ENCODE measurements at regions not wholly inside any gene's neighbourhood (a gene's known extent, or its start where the extent isn't known, plus 50 kb on each side); places are given as distances from the start of the nearest gene placed in this dataset.
"Not testable (repeated sequence)": the region's sequence is repeated elsewhere in the genome, so short reads cannot be mapped to it uniquely, and the experiment has no call there.

GRCh38 chr4:160709026-160709425 lies 1454.8 kb downstream of the FSTL5 start:
- no peak for TF ChIP-seq CTCF (IDR thresholded peaks at IDR 0.05; ENCODE audit: low read depth, low read length, missing control alignments)

GRCh38 chr4:160709546-160709945 lies 1454.3 kb downstream of the FSTL5 start:
- H3K4me3 ChIP-seq (ENCODE audit: low read depth, low read length): no peak overlapping the region
- in situ Hi-C loops (cut with HindIII; ENCODE audit: low sequenced_read_pairs): no loop called here
- DNase-seq (ENCODE audit: low read depth): no peak
- no peak for TF ChIP-seq CTCF (IDR thresholded peaks at IDR 0.05; ENCODE audit: low read depth, low read length, missing control alignments)

More at GRCh38 chr4:160709026-160709425, 1454.8 kb downstream of the FSTL5 start:
- in situ Hi-C loops (cut with HindIII; ENCODE audit: low sequenced_read_pairs): no loop called here
- no peak for DNase-seq (ENCODE audit: low read depth)
- H3K4me3 ChIP-seq (ENCODE audit: low read depth, low read length): no peak overlapping the region

GRCh38 chr4:160716551-160716950 lies 1447.2 kb downstream of the FSTL5 start:
- no peak for TF ChIP-seq CTCF (IDR thresholded peaks at IDR 0.05; ENCODE audit: low read depth, low read length, missing control alignments)
- H3K4me3 ChIP-seq (ENCODE audit: low read depth, low read length): no peak overlapping the region
- in situ Hi-C loops (cut with HindIII; ENCODE audit: low sequenced_read_pairs): no loop called here
- DNase-seq (ENCODE audit: low read depth): no peak

GRCh38 chr4:160717848-160718247 lies 1446.0 kb downstream of the FSTL5 start:
- TF ChIP-seq CTCF (IDR thresholded peaks at IDR 0.05; ENCODE audit: low read depth, low read length, missing control alignments): no peak
- no peak for DNase-seq (ENCODE audit: low read depth)
- in situ Hi-C loops (cut with HindIII; ENCODE audit: low sequenced_read_pairs): no loop called here

GRCh38 chr4:160724063-160724462 lies 1439.7 kb downstream of the FSTL5 start:
- in situ Hi-C loops (cut with HindIII; ENCODE audit: low sequenced_read_pairs): no loop called here
- no peak for DNase-seq (ENCODE audit: low read depth)

More at GRCh38 chr4:160717848-160718247, 1446.0 kb downstream of the FSTL5 start:
- no peak overlapping the region for H3K4me3 ChIP-seq (ENCODE audit: low read depth, low read length)

GRCh38 chr4:160745126-160745525 lies 1418.7 kb downstream of the FSTL5 start:
- no peak overlapping the region for H3K4me3 ChIP-seq (ENCODE audit: low read depth, low read length)
- in situ Hi-C loops (cut with HindIII; ENCODE audit: low sequenced_read_pairs): no loop called here
- TF ChIP-seq CTCF (IDR thresholded peaks at IDR 0.05; ENCODE audit: low read depth, low read length, missing control alignments): no peak
- DNase-seq (ENCODE audit: low read depth): no peak

More at GRCh38 chr4:160724063-160724462, 1439.7 kb downstream of the FSTL5 start:
- no peak for TF ChIP-seq CTCF (IDR thresholded peaks at IDR 0.05; ENCODE audit: low read depth, low read length, missing control alignments)
- H3K4me3 ChIP-seq (ENCODE audit: low read depth, low read length): no peak overlapping the region

- H3K4me3 ChIP-seq (ENCODE audit: low read depth, low read length); DNase-seq (ENCODE audit: low read depth); in situ Hi-C loops (cut with HindIII; ENCODE audit: low sequenced_read_pairs): not testable (repeated sequence)
Measured at GRCh38 chr4:160746585-160746984, 1417.2 kb downstream of the FSTL5 start.

Data from astrocyte of the cerebellum (primary cell).